Head of caudate nucleus (tissue), 42 donors: ENCODE measurements at regions not wholly inside any gene's neighbourhood (a gene's known extent, or its start where the extent isn't known, plus 50 kb on each side); places are given as distances from the start of the nearest gene placed in this dataset.
"Not testable (repeated sequence)": the region's sequence is repeated elsewhere in the genome, so short reads cannot be mapped to it uniquely, and the experiment has no call there.

Experiments
- DNase-seq, 42 donors: peaks; one replicate each; pipeline versions ENCODE4 v3.0.0 to v3.0.0-alpha.2; 2020 to 2021; ENCODE audit warnings: mixed read lengths in 7 of 42
- intact Hi-C: fragments of 100-400 bp; cut with DNase I; formaldehyde crosslinking; loops from one replicate; pipeline ENCODE4 v1.15.0; 2022

GRCh38 chr3:150357923-150358607 is 50.0 kb upstream of the TSC22D2 start:
- peak in 6 of 42 donors; percentile 8 to 44 (median 24) for DNase-seq
- intact Hi-C loops, result no loop called here

DNA sequence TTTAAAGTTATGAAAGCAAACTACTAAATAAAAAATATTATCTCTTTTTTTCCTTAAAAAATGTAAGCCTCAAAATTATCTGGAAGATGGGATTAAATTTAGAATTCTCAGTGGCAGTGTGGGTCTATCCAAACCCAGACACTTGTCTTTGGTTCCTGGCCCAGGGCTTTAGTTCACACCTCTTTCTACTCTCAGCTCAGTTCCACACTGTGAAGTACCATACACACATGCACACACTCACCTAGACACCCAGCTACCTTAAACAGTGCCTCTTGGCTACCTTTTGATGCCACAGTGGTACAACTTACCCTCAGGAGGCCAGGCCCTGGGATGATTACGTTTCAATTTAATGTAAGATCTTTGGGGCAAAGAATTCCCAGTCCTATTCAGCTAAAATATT is 51.0 kb upstream of the TSC22D2 start:
- intact Hi-C loops, result no loop called here
- no peak for DNase-seq

DNA sequence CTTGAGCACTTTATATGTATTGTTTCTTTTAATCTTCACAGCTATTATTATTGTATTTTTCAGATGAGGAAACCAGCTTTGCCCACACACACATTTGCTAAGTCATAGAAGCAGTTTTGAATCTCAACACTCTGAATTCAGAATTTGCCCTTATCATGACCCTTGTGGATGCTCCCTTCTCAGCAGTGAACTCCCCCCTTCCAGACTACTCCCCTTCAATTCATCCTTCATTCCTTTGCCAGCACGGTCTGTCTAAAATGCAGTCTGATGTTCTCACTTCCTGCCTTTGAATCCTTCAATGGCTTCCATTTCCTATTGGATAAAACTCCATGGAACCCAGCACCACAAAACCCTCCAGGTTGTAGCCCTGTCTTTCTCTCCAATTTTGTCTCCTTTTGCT is 52.5 kb upstream of the TSC22D2 start:
- no peak for DNase-seq

GRCh38 chr3:150352931-150353330 is 55.2 kb upstream of the TSC22D2 start:
- no peak for DNase-seq
- intact Hi-C loops, result no loop called here

More for the DNA sequence above, 52.5 kb upstream of the TSC22D2 start:
- intact Hi-C loops, result no loop called here

GRCh38 chr3:150351398-150351797 is 56.7 kb upstream of the TSC22D2 start:
- DNase-seq, result no peak
- intact Hi-C loops, result no loop called here

DNA sequence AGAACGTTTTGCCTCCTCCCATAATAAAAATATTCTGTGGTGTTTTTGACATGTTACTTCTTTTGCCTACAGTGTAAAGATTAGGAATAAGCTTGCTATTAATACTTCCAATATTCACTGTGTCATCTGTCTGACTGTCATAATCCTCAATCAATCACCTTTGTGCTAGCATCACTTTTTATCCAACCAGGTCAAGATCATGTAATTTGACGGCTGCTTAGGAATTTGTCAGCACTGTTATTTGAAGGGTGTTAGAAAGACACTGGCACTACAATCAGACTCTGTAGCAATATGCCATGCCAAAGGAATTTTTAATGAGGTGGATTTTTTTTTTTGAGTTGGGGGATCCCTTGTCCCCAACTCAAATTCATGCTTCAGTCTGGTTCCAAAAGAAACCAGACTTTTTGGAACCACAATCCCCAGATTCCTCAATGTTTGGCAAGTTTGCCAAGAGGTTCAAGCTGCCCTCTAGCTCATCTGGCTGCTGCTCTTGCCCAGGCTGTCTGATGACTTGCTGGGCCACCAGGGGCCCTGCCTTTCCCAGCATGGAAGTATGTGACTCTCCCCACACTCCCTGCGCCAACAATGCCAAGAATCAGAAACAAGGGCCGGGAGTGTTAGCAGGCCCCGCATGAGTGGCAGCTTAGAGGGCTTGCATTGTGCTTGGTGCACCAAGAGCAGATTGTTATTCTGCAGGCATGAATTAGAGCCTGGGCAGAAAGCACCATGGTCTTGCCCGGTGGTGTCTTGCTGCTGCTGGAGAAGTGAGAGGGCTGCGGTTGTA is 58.6 kb upstream of the TSC22D2 start:
- intact Hi-C loops, result no loop called here
- peak; percentile 51 to 93 (median 84) for DNase-seq

- intact Hi-C loops, result no loop called here
- peak in 8 of 42 donors; percentile 14 to 76 (median 37) for DNase-seq
Observed at GRCh38 chr3:150348500-150348899, 59.6 kb upstream of the TSC22D2 start.

- no peak for DNase-seq
- intact Hi-C loops, result no loop called here
Observed at GRCh38 chr3:150346981-150347863, 60.9 kb upstream of the TSC22D2 start.

DNA sequence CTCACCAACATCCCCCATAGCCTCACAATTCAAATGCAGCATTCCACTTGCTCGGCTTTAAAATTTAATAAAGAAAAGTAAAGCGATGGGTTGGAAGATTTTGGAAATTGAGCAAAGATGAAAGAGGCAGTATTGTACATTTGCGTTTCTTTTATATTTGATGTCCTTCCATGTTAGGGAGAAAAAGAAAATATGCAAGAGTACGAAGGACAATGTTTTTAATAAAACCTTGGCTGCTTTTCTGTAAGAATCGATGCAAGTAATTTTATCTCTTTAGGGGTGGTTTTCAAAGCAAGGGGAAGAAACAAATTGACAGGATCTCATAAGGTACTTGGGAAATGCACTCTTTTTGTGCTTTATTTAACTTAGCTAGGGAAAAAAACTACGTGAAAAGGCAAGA is 61.8 kb upstream of the TSC22D2 start:
- DNase-seq, result no peak
- intact Hi-C loops, result no loop called here

DNA sequence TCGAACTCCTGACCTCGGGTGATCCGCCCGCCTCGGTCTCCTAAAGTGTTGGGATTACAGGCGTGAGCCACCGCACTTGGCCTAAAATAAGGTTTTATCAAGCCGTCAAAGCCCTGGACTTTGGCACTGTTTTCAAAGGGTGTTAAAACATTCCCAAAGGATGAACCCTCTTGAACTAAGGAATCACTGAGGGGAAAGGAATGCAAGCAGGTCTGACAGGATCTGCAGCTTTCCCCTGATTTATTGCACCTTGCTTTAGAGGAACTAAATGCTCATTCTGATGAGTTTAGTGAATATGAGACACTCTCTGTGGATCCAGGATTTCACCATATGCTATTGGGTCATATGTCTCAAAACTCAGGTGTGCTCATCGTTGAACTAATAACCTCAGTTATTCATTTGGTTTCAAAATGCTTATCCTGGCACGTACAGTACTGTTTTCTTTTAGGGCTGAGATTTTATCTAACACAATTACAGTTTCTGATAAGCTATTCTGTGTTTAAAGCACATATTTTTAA is 63.0 kb upstream of the TSC22D2 start:
- DNase-seq, result no peak
- intact Hi-C loops, result no loop called here

GRCh38 chr3:150344079-150344759 is 63.9 kb upstream of the TSC22D2 start:
- intact Hi-C loops, result no loop called here
- no peak for DNase-seq

DNA sequence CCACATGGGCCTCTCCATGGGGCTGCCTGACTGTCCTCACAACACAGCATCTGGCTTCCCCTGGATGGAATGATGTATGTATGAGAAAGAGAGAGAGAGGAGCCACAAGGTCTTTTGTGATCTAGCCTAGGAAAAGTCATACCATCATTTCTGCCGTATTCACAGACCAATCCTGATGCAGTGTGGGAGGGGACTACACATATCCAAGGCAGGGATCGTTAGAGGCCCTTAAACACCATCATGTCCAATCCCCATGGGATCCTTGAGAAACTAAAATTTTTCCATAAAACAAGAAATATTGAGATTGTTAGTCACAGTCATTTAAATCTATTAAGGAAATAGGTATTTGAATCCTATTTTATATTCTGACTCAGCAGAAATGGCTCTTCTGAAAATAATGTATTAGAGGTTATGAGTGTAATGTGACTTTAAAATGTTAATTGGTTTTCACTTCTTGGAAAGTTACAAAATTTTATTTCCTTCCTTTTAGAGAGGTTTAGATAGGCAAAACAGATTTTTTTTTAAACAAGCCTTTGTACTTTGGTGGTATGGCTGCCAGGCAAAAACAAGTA is 65.1 kb upstream of the TSC22D2 start:
- intact Hi-C loops, result no loop called here
- no peak for DNase-seq

GRCh38 chr3:150341891-150342290 is 66.2 kb upstream of the TSC22D2 start:
- DNase-seq, result no peak
- intact Hi-C loops, result no loop called here

GRCh38 chr3:150336363-150336762 is 71.7 kb upstream of the TSC22D2 start:
- DNase-seq, intact Hi-C loops: not testable (repeated sequence)

DNA sequence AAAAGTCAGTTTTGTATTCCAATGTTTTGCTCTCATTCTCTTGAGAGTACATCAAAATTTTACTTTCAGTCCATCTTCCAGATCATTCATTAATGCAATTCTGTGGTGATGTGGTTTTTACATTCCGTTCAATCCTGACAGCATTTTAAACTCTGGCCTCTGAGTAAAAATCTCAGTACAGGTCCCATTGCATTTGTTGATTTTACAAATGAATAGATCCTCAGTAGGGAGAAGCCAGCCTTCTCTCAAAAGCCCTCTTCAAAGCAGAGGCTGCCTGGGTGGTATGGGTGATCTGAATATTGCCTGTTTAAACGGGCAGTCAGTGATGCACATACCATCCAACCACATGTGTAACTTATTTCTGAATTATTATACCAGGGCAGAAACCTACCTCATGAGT is 72.5 kb upstream of the TSC22D2 start:
- intact Hi-C loops, result no loop called here
- DNase-seq, result no peak

- intact Hi-C loops, result no loop called here
- no peak for DNase-seq
Observed at GRCh38 chr3:150334974-150335373, 73.1 kb upstream of the TSC22D2 start.

GRCh38 chr3:150333477-150333876 is 74.6 kb upstream of the TSC22D2 start:
- DNase-seq, result no peak
- intact Hi-C loops, result no loop called here

DNA sequence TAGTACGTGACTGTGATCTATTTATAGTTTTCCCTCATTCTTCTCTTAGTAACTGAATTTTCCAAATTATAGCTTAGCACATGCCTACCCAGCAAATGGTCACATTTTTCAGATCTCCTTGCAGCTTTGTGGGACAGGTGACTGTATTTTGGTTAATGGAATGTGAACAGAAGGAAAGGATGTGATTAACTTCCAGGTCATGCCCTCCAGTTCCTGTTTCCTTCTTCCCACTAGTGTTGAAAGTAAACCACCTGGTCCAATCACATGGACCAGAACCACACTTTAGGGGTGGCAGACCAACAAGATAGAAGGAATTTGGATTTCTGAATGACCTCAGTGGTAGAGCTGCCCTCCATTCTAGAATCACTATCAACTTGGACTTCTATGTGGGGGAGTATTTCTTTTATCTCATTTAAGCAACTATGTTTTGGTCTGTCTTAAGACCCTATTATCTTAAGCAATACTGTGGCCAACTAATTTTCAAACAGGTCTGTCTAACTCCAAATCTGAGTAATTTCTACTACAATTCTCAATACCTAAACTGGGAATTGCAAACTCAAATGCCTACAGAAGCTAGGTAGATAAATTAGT is 76.0 kb upstream of the TSC22D2 start:
- DNase-seq, result no peak
- intact Hi-C loops, result no loop called here
